GM18868 (cell line): ENCODE measurements at regions not wholly inside any gene's neighbourhood (a gene's known extent, or its start where the extent isn't known, plus 50 kb on each side); places are given as distances from the start of the nearest gene placed in this dataset.
"Not testable (repeated sequence)": the region's sequence is repeated elsewhere in the genome, so short reads cannot be mapped to it uniquely, and the experiment has no call there.

Source experiments
- ATAC-seq: cut with Tn5 transposase; IDR thresholded peaks from one replicate; pipeline ENCODE4 v1.9.1; 2021; ENCODE audit warnings: mild to moderate bottlenecking, moderate library complexity; ENCODE audit not compliant: unreplicated experiment

GRCh38 chr6:66578362-66578761, 871.3 kb upstream of the EYS start:
- no peak for ATAC-seq

DNA sequence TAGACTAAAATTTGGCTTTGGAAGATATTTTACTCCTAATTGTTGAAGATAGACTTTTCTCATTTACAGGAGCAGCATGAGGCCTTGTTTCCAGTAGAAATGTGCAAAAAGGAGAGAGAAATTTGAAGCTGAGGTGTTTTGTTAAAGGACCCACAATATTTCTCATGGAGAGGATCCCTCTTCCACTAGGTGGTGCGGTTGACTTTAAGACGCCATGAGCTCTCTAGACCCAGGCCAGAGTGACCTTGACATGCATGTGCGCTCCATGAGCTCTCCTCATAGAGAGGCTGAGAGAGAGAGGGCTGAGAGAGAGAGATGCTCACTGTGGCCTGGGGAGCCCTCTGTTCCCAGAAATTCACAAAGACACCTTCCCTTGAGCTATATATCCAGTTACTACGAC, 861.2 kb upstream of the EYS start:
- ATAC-seq, result no peak

GRCh38 chr6:66561479-66561878, 854.5 kb upstream of the EYS start:
- ATAC-seq, result no peak

GRCh38 chr6:66558189-66558588, 851.2 kb upstream of the EYS start:
- ATAC-seq, result peak; percentile 85

DNA sequence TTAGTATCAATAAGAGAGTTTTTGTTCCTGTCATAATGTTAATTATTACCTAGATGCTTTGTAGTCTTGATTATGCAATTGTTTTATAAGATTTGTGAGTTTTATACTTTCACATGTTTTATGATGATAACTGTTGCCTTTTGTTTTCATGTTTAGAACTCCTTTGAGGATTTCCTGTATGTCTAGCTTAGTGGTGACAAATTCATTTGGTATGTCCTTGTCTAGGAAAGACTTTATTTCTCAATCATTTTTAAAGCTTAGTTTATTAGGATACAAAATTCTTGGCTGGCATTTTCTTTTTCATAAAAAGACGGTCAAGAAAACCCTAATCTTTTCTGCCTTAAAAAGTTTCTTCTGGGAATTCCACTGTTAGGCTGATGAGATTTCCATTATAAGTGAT, 849.9 kb upstream of the EYS start:
- ATAC-seq, result no peak

- no peak for ATAC-seq
Measured at GRCh38 chr6:66555082-66555481, 848.1 kb upstream of the EYS start.

GRCh38 chr6:66553441-66553840, 846.4 kb upstream of the EYS start:
- no peak for ATAC-seq

DNA sequence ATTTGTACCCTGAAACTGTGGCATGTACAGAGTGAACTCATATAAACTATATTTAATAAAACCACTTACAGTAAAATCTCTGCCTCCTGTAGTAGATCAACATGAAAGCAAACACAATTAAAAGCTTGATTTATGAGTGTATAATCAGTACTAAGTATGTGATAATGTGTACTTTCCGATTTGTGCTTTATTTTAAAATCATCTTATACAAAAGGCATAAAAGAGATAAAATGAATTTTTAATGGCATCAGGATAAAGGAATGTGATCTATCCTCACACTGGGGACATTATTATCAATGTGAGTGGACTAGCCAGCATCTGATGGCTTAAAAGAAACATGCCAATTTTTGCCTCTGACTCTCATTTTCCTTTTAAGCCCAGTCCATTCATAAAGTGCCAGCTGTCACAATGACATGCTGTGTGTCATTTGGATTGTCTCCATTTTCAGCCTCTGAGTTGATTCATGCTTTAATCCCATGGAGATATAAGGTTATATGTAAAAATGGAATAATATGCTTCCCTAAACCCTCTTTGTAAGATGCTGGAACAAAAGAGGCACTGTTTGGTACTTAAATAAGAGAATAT, 831.6 kb upstream of the EYS start:
- no peak for ATAC-seq

- ATAC-seq, result no peak
Measured at GRCh38 chr6:66533921-66534404, 826.9 kb upstream of the EYS start.

DNA sequence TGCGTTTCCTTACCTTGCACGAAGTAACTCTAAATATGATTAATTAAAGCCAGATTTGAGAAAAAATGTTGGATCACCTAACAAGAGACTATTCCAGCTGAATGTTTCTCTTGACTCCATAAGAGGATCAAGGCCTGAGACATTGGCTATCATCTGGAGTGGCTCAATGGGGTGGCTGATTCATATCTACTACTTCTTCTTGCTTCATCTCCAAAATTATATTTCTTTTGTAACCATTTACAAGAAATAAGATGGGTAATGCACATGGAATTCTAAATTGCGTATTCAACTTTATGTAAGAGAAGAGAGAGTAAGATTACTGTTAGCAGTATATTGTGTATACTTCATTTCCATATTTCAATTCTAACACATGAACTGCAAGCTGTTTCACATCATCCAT, 819.0 kb upstream of the EYS start:
- no peak for ATAC-seq

DNA sequence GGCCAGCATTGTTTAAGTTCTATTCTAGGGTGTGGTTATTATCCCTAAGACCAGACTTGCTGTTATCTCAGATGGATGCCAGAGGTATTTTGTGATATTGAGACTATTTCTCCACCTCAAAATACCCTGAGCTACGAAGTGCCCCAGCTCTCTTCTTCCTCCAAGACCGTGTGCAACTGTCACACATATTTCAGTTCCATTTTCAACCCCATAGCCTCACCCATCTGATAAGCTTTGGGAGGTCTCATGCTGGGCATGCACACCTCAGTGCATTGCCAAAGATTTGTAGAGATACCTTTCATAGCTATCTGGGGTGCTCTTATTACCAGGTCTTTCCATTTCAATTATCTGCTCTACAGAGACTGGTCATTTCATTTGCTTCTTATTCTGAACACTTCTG, 815.8 kb upstream of the EYS start:
- ATAC-seq, result no peak

DNA sequence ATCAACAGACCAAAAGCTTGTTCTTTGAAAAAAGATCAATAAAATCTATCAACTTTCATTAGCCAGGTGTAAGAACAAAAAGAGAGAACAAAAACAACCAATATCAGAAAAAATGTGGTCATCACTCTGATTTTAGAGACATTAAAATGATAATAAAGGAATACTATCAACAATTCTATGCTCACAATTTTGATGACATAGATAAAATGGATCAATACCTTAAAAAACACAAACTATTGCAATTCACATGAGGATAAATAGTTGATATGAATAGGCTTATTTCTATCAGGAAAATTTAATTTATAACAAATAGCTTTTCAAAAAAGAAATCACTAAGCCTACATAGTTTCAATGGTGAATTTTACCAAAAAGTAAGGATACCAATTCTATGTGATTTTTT, 809.4 kb upstream of the EYS start:
- ATAC-seq, result no peak

DNA sequence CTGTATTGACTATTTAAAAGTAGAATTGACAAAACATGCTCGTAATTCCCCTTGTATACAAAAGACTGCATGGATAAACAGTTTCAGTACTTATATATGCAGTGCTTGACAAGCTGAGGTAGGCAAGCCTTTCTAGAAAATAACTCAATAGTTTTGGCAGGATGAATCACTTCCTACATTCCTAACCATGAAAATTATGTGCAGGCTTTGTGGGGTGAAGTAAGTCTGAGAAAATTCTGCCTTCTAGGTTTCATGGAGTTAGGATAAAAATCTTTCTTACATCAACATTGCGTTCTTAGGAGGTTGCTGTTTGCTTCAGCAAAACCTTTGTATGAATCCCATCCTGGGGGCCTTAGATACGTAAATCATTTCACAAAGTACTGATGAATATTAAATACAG, 801.4 kb upstream of the EYS start:
- ATAC-seq, result no peak

DNA sequence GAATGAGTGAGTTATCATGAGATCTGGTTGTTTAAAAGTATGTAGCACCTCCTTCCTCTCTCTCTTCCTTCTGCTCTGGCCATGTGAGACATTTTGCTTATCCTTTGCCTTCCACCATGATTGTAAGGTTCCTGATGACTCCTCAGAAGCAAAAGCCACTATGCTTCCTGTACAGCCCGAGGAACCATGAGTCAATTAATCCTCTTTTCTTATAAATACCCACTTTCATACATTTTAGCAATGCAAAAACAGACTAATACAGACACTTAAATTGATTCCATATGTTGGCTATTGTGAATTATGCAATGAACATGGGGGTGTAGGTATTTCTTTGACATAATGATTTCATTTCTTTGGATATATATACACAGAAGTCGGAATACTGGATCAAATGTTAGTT, 792.8 kb upstream of the EYS start:
- ATAC-seq, result no peak

DNA sequence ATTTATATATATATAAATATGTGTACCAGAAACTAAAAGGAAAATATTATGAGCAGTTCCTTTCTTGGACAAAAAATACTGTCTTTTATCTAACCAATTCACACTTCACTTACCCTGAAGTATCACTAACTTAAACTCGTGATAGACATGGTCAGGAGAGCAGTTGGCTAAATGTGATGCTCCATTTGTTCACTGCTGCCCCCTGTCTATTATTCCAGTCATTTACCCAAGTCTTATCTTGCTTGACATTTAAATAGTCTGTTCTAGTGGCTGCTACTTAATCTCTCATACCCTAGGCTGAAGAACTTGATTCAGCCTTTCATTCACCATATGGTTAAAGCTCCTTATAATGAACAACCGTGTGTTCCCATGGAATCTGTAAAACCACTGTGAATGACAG, 789.6 kb upstream of the EYS start:
- no peak for ATAC-seq

- ATAC-seq, result not testable (repeated sequence)
Measured at GRCh38 chr6:66494643-66495042, 787.6 kb upstream of the EYS start.

DNA sequence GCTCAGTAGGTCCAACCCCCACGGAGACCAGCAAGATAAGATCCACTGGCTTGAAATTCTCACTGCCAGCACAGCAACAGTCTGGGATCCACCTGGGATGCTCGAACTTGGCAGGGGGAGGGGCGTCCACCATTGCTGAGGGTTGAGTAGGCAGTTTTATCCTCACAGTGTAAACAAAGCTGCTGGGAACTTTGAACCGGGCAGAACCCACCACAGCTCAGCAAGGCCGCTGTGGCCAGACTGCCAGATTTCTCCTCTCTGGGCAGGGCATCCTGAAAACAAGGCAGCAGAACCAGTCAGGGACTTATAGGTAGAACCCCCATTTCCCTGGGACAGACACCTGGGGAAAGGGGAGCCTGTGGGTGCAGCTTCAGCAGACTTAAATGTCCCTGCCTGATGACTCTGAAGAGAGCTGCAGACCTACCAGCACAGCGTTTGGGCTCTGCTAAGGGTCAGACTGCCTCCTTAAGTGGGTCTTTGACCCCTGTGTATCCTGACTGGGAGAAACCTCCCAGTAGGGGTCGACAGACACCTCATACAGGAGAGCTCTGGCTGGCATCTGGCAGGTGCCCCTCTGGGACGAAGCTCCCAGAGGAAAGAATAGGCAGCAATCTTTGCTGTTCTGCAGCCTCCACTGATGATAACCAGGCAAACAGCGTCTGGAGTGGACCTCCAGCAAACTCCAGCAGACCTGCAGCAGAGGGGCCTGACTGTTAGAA, 782.4 kb upstream of the EYS start:
- no peak for ATAC-seq

- no peak for ATAC-seq
Measured at GRCh38 chr6:66481216-66481615, 774.2 kb upstream of the EYS start.

DNA sequence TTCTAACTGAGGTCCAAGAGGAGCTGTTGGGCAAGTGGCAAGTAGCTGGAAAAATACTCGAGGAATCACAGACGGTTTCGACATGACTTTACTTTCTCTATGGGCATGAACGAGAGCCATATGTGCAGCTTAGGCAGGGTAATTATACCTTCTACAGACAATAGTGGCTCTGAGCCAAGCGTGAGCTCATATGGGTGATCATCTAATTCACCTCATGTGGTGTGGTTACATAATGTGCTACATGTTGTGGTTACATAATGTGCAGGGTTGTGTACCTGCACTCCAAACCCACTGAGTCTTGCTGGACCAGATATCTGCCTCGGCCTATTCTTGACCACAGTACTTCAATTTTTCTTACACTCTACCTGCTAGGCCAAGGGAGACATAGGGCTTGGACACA, 771.7 kb upstream of the EYS start:
- ATAC-seq, result no peak

- no peak for ATAC-seq
Measured at GRCh38 chr6:66435321-66435720, 728.3 kb upstream of the EYS start.

DNA sequence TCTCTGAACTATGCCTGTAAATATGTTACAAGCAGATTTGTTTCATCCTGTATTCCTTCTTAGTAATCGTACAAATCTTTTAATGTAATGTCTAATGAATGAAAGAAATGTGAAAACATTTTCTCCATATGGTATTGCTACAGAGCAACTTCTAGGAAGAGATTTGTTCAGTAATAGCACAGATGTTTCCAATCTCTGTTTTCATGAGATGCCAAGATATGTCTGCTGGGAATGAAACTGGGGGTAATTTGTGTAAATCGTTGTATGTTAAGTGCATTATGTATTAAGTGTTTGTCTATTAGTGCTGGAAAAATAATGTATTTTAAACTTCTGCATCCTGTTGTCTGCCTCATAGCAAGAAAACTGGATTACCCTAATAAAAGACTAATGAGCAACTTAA, 722.2 kb upstream of the EYS start:
- no peak for ATAC-seq

- no peak for ATAC-seq
Measured at GRCh38 chr6:66423047-66423446, 716.0 kb upstream of the EYS start.

- no peak for ATAC-seq
Measured at GRCh38 chr6:66421570-66421969, 714.5 kb upstream of the EYS start.
